Hematopoietic multipotent progenitor cell treated with erythropoietin and hydrocortisone succinate and interleukin-3 and kit ligand, for 17 days (in vitro differentiated cells): ENCODE measurements at regions not wholly inside any gene's neighbourhood (a gene's known extent, or its start where the extent isn't known, plus 50 kb on each side); places are given as distances from the start of the nearest gene placed in this dataset.

Experiments
- DNase-seq: peaks from one replicate; pipeline ENCODE4 v3.0.0-alpha.2; 2015; ENCODE audit warnings: low spot score

DNA sequence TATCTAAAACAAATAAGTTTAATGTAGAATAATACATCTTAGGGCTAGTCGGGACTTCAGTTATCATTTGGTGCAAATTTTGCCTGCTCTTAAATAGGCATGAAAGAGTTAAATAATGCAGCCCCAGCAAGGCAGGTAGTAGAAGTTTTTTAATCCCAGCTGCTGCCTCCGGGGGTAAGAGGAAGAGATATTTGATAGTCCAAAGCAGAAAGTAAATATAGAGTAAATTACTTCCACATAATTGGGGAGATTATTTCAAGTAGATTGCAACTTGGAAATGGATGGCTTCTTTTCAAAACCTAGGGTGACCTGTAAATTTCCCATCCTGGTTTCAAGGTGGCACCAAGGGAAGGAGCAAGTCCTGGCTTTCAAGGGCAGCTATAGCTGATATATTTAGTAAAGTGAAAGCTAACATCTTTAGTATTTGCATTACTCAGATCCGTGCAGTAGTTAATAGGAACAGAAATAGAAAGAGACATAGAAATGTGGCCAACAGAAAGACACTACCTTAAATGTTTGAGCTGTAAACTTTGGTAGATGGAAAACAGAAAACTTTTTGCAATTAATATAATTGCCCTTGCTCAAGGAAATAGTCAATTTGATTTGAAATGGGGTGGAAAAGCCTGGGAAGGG lies 109.1 kb downstream of the LMO4 start:
- DNase-seq: no peak

DNA sequence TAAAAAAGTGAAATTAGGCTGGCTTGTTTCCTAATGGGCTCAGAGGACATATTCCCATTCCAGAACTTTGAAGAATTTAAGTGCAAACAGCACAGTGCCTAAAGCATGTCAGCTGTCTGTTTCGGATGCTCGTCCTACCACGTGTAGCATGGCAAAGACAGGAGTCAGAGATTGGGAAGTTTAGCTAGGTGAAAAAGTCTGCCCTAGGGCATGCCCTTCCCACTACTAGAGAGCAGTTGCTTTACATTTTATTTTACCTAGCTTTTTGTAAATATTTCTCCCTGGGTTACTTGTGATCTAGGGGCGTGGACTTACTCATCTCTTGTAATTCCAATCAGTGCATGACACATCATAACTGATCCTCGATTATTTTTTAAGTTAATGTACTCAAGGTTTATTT lies 111.1 kb downstream of the LMO4 start:
- DNase-seq: no peak

GRCh38 chr1:87449348-87449963 lies 120.8 kb downstream of the LMO4 start:
- no peak for DNase-seq

DNA sequence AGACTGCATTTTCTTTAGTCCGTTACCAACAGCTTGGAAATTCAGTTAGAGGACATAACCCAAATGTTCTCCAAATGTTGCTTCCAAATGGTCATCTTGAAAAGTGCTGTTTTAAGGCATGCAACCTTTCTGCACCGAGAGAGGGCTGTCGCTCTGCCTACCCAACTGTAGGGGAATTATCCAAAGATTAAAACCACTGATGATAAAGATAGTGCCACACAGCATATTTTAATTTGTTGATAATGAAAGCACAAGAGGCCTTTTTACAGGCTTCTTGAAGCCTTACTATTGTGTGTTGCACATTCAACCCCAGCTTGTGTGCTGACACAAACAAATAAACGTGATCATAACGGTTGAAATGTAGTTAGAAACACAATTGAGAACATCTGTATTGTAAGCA lies 121.5 kb downstream of the LMO4 start:
- DNase-seq: no peak

DNA sequence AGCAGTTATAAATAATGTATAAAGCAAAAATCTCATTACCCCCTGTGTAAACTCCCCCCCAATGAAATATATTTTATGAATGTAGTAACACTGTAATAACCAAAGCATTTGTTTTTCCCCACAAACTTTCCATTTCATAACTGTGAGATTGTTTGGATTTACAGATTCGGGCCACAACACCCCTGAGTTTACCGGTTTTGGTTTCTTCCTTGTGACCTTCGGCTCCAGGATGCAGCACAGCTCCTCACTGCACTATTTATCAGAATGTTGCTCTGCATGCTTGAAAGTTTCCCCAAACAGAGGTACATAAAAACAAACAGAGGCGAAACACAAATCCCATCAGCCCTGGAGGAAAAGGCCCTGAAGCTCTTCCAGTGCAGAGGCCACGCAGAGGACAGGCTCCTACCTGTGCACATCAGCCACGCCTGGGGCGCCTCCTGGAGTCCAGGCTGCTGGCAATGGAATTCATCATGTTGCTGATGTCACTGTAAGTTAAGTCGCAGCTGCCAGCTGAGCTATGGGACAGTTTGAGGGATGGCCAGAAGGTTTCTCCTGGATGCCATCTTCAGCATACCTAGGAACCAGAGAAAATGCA lies 122.0 kb downstream of the LMO4 start:
- no peak for DNase-seq

GRCh38 chr1:87451229-87451920 lies 122.7 kb downstream of the LMO4 start:
- DNase-seq: no peak

- DNase-seq: no peak
These were observed 124.0 kb downstream of the LMO4 start for GRCh38 chr1:87452648-87453047.

DNA sequence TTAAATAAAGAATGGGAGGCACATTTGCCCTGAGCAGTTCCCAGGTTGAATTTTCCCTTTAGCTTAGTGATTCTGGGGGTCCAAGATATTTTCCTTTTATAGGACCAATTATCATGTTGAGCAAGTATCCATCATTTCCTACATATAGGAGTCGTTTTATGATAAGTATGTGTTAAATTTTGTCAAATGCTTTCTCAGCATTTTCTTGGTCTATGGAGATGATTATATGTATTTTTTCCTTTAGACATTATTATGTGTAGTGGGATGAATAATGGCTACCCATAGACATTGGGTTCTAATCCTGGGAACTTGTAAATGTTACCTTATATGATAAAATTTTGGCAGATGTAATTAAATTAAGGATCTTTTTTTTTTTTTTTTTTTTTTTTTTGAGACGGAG lies 128.7 kb downstream of the LMO4 start:
- no peak for DNase-seq

GRCh38 chr1:87462894-87463293 lies 134.2 kb downstream of the LMO4 start:
- no peak for DNase-seq

DNA sequence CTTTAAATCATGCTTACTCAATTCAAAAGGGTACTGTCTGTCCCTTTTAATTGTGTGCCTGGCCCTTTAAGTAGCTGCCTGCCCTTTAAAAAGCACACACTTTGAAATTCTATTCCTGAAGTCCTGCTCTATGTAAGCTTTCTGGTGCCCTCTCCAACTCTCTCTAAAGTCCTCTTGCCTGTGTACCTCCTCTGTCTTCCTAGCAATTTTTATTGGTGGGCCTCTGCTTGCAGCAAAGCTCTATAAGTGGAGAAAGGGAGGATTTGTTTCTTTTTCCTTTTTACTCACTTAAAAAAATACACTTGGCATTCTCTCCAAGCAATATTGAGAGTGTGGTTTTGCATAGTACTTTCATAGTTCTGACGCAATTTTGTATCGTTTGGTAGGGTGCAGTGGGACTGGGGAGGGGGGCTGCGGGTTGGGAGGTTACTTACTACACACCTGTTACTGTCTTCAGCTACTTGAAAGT lies 135.4 kb downstream of the LMO4 start:
- DNase-seq: no peak

DNA sequence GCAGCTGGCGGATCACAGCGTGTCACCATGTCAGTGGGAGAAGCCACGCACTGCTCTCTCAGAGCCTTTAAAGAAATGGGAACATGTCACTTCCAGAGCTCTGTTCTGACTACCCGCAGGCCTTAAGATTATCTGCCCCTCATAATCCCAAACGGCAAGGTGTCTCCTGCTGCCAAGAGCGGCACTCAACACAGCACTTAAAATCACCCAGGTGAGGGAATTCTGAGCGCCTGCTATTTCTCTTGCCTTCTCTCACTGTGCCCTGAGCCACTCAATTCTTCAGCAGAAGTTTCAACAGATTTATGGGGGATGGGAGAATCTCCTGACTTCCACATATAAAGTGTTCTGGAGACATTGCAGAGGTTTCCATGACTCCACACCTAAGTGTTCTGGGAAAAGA lies 137.9 kb downstream of the LMO4 start:
- no peak for DNase-seq

- DNase-seq: no peak
These were observed 144.0 kb downstream of the LMO4 start for GRCh38 chr1:87472716-87473115.

- no peak for DNase-seq
These were observed 144.6 kb downstream of the LMO4 start for GRCh38 chr1:87473203-87473661.

DNA sequence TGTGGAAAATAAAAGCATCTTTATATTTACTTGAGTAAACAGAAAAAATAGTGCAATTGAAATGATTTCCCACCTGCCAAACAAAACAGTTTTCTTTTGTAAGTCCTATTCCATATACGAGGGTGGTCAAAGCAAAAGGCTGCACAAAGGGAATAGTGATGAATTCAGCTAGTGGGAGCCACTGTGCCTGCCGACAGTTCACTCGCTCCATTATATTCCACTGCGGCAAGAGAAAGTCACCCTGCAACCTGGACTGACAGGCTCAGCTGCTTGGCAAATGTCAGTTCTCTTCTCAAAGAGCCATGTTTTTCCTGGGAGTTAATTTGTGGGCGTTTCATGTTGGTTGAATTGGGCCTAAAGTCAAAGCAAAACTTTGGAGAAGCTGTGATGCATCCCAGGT lies 145.4 kb downstream of the LMO4 start:
- no peak for DNase-seq

DNA sequence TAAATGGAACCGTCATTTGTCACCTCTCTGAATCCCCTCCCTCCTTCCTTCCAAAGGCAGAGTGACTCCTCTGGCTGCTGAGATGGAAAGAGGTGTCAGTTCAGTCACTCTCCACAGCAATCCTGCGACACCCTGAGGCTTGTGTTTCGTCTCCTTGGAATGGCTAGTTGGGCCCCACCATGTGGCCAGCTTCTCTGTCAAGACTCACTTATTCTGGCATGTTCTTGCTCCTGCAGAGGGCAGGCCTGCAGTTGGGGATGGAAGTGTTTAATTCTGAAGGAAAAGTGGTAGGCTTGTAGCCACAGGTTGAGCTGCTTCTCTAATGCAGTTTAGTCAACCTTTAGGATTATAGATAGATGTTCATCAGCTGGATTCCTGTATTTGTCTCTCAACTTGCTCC lies 149.6 kb downstream of the LMO4 start:
- no peak for DNase-seq

DNA sequence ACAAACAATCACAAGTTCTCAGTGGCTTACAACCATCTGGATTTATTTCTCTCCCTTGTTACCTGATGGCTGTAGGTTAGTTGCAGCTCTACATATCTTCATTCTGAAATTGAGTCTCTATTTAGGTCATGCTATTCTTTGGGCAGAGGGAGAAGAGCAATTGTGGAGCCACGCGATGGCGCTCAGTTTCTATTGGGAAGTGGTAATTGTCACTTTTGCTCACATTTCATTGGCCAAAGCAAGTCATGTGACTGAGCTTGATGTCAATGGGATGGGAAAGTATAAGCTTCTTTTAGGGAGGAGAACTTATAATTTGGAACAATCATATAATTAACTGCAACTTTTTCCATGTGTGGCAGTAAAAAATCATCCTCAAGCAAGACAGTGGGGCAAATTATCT lies 166.5 kb downstream of the LMO4 start:
- no peak for DNase-seq

GRCh38 chr1:87495870-87496269 lies 167.2 kb downstream of the LMO4 start:
- no peak for DNase-seq

DNA sequence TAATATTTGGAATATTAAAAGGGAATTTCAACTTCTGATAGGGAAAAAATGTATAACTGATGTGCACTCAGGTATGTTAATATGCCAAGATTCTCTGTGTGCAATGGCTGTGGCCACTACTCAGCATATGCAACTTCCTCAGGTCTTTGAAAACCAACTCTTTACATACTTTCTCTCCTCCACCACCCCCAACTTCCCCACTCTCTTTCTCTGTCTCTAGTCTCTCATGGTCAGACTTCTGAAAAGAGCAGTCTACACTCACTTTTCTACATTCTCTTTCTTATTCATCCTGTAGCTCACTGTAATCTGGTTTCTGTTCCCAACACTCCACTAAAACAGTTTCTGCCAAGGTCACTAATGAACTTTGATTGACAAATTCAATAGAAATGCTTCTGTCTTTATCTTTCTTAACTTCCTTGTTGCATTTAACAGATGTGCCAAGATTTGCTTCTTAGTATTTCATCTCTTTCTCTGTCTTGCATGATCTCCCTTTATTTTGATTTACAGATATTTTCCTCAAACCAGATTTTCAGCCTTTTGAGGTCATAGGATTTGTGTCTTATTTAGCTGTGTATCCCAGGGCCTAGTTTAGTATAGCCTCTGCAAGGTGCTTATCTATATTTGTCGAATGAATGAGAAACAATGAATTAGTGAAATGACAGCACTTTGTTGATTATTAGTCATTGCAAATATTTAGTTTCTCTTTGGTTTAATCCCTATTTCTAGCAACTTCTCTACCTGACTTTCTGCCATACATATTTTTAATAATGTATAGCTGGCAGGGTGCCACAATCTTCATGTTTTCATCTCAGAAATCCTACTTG lies 168.9 kb downstream of the LMO4 start:
- no peak for DNase-seq

DNA sequence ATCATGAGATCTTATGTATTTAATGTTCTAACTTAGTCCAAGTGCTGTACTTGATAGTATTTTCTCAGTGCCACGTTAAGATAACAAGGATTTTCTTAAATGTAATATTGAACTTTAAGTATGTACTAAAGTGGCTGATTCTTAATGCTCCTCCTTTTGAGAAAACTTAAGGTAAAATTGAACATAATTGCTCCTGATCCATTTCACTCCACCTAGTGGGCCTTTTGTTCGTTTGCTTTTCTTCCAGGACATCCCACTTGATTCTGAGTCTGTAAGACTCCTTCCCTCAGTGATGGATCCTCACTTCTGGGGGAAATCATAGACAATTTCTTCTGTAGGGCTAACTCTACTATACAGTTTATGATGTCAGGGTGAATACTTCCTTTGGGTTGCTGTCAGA lies 173.1 kb downstream of the LMO4 start:
- DNase-seq: no peak

DNA sequence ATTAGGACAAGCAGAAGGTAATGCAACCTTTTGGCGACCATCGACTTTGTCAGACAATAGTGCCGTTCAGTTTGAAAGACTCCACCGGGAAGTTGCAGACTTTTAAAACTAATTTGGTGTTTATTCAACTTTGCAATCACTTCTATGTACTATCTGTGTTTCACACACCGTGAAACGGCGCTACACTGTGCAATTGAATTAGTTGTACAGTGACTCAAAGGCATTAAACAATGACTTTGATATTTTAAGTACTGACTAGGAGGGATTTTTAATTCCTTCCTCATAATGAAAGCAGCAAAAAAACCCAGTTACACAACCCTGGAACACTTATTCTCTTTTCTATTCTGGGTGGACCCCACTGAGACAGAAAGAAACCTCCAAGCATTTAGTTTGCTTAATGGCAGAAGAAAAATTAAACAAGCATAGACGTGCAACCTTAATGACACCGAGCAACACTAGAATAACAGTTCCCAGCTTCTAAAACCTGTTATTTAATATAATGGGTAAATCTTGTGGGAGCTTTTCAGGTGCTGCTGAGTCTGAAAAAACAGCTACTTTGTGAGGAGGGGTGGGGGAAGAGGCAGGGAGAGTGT lies 176.8 kb downstream of the LMO4 start:
- no peak for DNase-seq

DNA sequence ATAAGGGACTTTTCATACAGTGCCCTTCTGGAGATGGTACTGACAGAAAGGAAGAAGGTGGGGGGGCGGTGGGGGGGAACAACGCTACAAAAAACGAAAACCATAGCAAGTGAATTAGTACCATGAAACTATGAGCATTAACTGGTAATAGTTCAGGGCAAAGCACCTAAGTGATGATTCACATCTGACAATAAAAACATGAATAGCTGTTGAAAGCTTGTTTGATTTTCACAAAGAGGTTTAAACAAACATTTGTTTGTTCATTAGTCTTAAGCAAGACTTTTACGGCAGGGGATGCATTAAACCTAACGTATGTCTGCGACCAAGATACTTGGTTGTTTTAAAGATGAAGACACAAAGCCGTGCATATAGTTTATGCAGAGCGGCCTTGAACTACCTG lies 177.5 kb downstream of the LMO4 start:
- no peak for DNase-seq
